ENCODE measurements at regions not wholly inside any gene's neighbourhood (a gene's known extent, or its start where the extent isn't known, plus 50 kb on each side); places are given as distances from the start of the nearest gene placed in this dataset.

GRCh38 chr4:155616117-155616516 is 50.5 kb upstream of the GUCY1A1 start:
- H2AFZ ChIP-seq (ENCODE audit: low read length), result no peak overlapping the region
- H3K4me2 ChIP-seq (ENCODE audit: low read depth, low read length), result no peak overlapping the region
- peaks cover 5% of the 10 kb centered on the region; the same call in 1 of the 2 replicates for H3K4me1 ChIP-seq (ENCODE audit: low read length)
- H3K79me2 ChIP-seq (ENCODE audit: low read length), result no peaks in the 10 kb centered on the region
- TF ChIP-seq CTCF (IDR thresholded peaks at IDR 0.05; ENCODE audit: low read length), result no peak
- TF ChIP-seq EZH2 (optimal IDR thresholded peaks at IDR 0.05; ENCODE audit: low read depth, low read length), result no peak
- TF ChIP-seq EZH2phosphoT487 (IDR thresholded peaks at IDR 0.05; ENCODE audit: low read length), result no peak
- H4K20me1 ChIP-seq (ENCODE audit: insufficient read depth, low read length), result no peaks in the 10 kb centered on the region
- H3K9me3 ChIP-seq (replicated peaks; ENCODE audit: insufficient read depth, low read length), result no peaks in the 10 kb centered on the region
- H3K36me3 ChIP-seq (replicated peaks; ENCODE audit: insufficient read depth, low read length), result no peaks in the 10 kb centered on the region
- H3K9ac ChIP-seq (ENCODE audit: low read length), result no peak overlapping the region
- no peaks in the 10 kb centered on the region for H3K27me3 ChIP-seq (replicated peaks; ENCODE audit: insufficient read depth, low read length)
- H3K4me3 ChIP-seq (ENCODE audit: low read length), result no peak overlapping the region
- H3K9me2 ChIP-seq (replicated peaks; ENCODE audit: insufficient read depth, low read length), result no peaks in the 10 kb centered on the region
- H3F3A ChIP-seq (ENCODE audit: insufficient read depth, low read length), result no peaks in the 10 kb centered on the region; the same call in 1 of the 2 replicates
- H3K27ac ChIP-seq (ENCODE audit: low read length), result no peak overlapping the region
- no peak for DNase-seq

- Histone ChIP-seq H3K9me3 (replicated peaks; ENCODE audit: insufficient read depth, low read length) (no peaks in the 10 kb centered on the region), H3K9ac (ENCODE audit: low read length) (no peak overlapping the region), H2AFZ (ENCODE audit: low read length) (no peak overlapping the region), H3K79me2 (ENCODE audit: low read length) (no peaks in the 10 kb centered on the region), H4K20me1 (ENCODE audit: insufficient read depth, low read length) (no peaks in the 10 kb centered on the region), H3F3A (ENCODE audit: insufficient read depth, low read length) (no peaks in the 10 kb centered on the region; the same call in 1 of the 2 replicates), H3K4me3 (ENCODE audit: low read length) (peak overlapping the region; percentile 12; the same call in 1 of the 2 replicates), H3K4me2 (ENCODE audit: low read depth, low read length) (peak overlapping the region; percentile 33; the same call in 1 of the 2 replicates), H3K27ac (ENCODE audit: low read length) (no peak overlapping the region), H3K4me1 (ENCODE audit: low read length) (peaks cover 5% of the 10 kb centered on the region; the same call in 1 of the 2 replicates), H3K36me3 (replicated peaks; ENCODE audit: insufficient read depth, low read length) (no peaks in the 10 kb centered on the region), H3K27me3 (replicated peaks; ENCODE audit: insufficient read depth, low read length) (no peaks in the 10 kb centered on the region), H3K9me2 (replicated peaks; ENCODE audit: insufficient read depth, low read length) (no peaks in the 10 kb centered on the region)
- DNase-seq, result no peak
- TF ChIP-seq EZH2 (optimal IDR thresholded peaks at IDR 0.05; ENCODE audit: low read depth, low read length) (no peak), EZH2phosphoT487 (IDR thresholded peaks at IDR 0.05; ENCODE audit: low read length) (no peak), CTCF (IDR thresholded peaks at IDR 0.05; ENCODE audit: low read length) (no peak)
These were observed 51.4 kb upstream of the GUCY1A1 start for GRCh38 chr4:155615081-155615887.

- Histone ChIP-seq H3K4me3 (ENCODE audit: low read length) (no peak overlapping the region), H3K4me2 (ENCODE audit: low read depth, low read length) (no peak overlapping the region), H3K4me1 (ENCODE audit: low read length) (peaks cover 5% of the 10 kb centered on the region; the same call in 1 of the 2 replicates), H3K79me2 (ENCODE audit: low read length) (no peaks in the 10 kb centered on the region), H3K9ac (ENCODE audit: low read length) (no peak overlapping the region), H3F3A (ENCODE audit: insufficient read depth, low read length) (no peaks in the 10 kb centered on the region; the same call in 1 of the 2 replicates), H3K9me2 (replicated peaks; ENCODE audit: insufficient read depth, low read length) (no peaks in the 10 kb centered on the region), H2AFZ (ENCODE audit: low read length) (no peak overlapping the region), H4K20me1 (ENCODE audit: insufficient read depth, low read length) (no peaks in the 10 kb centered on the region), H3K27ac (ENCODE audit: low read length) (no peak overlapping the region), H3K9me3 (replicated peaks; ENCODE audit: insufficient read depth, low read length) (no peaks in the 10 kb centered on the region), H3K36me3 (replicated peaks; ENCODE audit: insufficient read depth, low read length) (no peaks in the 10 kb centered on the region), H3K27me3 (replicated peaks; ENCODE audit: insufficient read depth, low read length) (no peaks in the 10 kb centered on the region)
- DNase-seq, result no peak
- TF ChIP-seq EZH2phosphoT487 (IDR thresholded peaks at IDR 0.05; ENCODE audit: low read length), result no peak
These were observed 52.4 kb upstream of the GUCY1A1 start for GRCh38 chr4:155614111-155614762.
